C4-2B (cell line): ENCODE measurements at regions not wholly inside any gene's neighbourhood (a gene's known extent, or its start where the extent isn't known, plus 50 kb on each side); places are given as distances from the start of the nearest gene placed in this dataset.

Source experiments
- CTCF ChIP-seq: fragments of 450-650 bp; conservative IDR thresholded peaks from 2 replicates; pipeline ENCODE4 v1.5.1; 2017; ENCODE audit warnings: mild to moderate bottlenecking
- ZFX ChIP-seq: fragments of 450-650 bp; IDR thresholded peaks from 2 replicates; pipeline ENCODE4 v1.6.1; 2017

- TF ChIP-seq CTCF, result no peak
- no peak for TF ChIP-seq ZFX
These were observed 106.9 kb downstream of the HOXA1 start for GRCh38 chr7:26988836-26989374.
